WTC11 (cell line): ENCODE measurements at regions not wholly inside any gene's neighbourhood (a gene's known extent, or its start where the extent isn't known, plus 50 kb on each side); places are given as distances from the start of the nearest gene placed in this dataset.
A peak's percentile ranks its signal among the peaks of the same experiment; 100 is the strongest.

Source experiments
- ATAC-seq: fragments of 200-7000 bp; cut with Tn5 transposase; 2 replicates; pipeline ENCODE4 v1.10.0; 2021; ENCODE audit warnings: mild to moderate bottlenecking, moderate library complexity
- CTCF ChIA-PET: fragments of 300-600 bp; sonication (Branson Sonifier 250); formaldehyde crosslinking; loops from one replicate; lab custom pipeline; 2021; ENCODE audit warnings: antibody characterized with exemption; lab: Charles Lee
- POLR2A ChIA-PET: fragments of 350-600 bp; sonication (Branson Sonifier 250); formaldehyde crosslinking; loops from one replicate; lab custom pipeline; 2021; ENCODE audit warnings: antibody characterized with exemption; lab: Charles Lee
- DNase-seq: peaks from one replicate; pipeline ENCODE4 v3.0.0; 2021; ENCODE audit warnings: low spot score
- H3K27ac Mint-ChIP-seq: 2 replicates; pipeline ENCODE4 v1.8.0; 2021; ENCODE audit warnings: mixed read lengths
- H3K27me3 Mint-ChIP-seq: 2 replicates; pipeline ENCODE4 v1.8.0; 2021; ENCODE audit warnings: low read depth, mild to moderate bottlenecking, moderate library complexity, mixed read lengths
- H3K36me3 Mint-ChIP-seq: 2 replicates; pipeline ENCODE4 v1.8.0; 2021; ENCODE audit warnings: mixed read lengths
- H3K4me1 Mint-ChIP-seq: 2 replicates; pipeline ENCODE4 v1.8.0; 2022; ENCODE audit warnings: mixed read lengths
- H3K4me3 Mint-ChIP-seq: 2 replicates; pipeline ENCODE4 v1.8.0; 2021; ENCODE audit warnings: mild to moderate bottlenecking, moderate library complexity, mixed read lengths
- H3K9me3 Mint-ChIP-seq: 2 replicates; pipeline ENCODE4 v1.8.0; 2021; ENCODE audit warnings: mixed read lengths
- ATF2 ChIP-seq: sonication (generic); formaldehyde crosslinking; IDR thresholded peaks from 2 replicates; pipeline ENCODE4 v1.8.1; 2022; ENCODE audit warnings: low read depth, missing genetic modification reagents, borderline replicate concordance
- ATF3 ChIP-seq: sonication (generic); formaldehyde crosslinking; conservative IDR thresholded peaks from 2 replicates; pipeline ENCODE4 v1.8.1; 2022; ENCODE audit warnings: mild to moderate bottlenecking, missing genetic modification reagents
- EMX1 ChIP-seq: fragments of 250-450 bp; sonication (Bioruptor Pico); IDR thresholded peaks from 2 replicates; pipeline ENCODE4 v1.8.0; 2021; ENCODE audit warnings: mild to moderate bottlenecking
- ERG ChIP-seq: fragments of 250-450 bp; sonication (Bioruptor Pico); IDR thresholded peaks from 2 replicates; pipeline ENCODE4 v1.8.0; 2021; ENCODE audit warnings: mild to moderate bottlenecking
- ESRRA ChIP-seq: sonication (generic); formaldehyde crosslinking; IDR thresholded peaks from 2 replicates; pipeline ENCODE4 v1.8.1; 2022; ENCODE audit warnings: mild to moderate bottlenecking, missing genetic modification reagents, borderline replicate concordance
- FOXP1 ChIP-seq: sonication (generic); formaldehyde crosslinking; IDR thresholded peaks from 2 replicates; pipeline ENCODE4 v1.8.0; 2022; ENCODE audit warnings: missing genetic modification reagents, mild to moderate bottlenecking, moderate library complexity, borderline replicate concordance
- GABPB1 ChIP-seq: sonication (generic); formaldehyde crosslinking; IDR thresholded peaks from 2 replicates; pipeline ENCODE4 v1.8.1; 2023; ENCODE audit warnings: mild to moderate bottlenecking, missing genetic modification reagents
- MYBL2 ChIP-seq: sonication (generic); formaldehyde crosslinking; IDR thresholded peaks from 2 replicates; pipeline ENCODE4 v1.8.1; 2023; ENCODE audit warnings: mild to moderate bottlenecking, moderate library complexity, missing genetic modification reagents
- NFATC4 ChIP-seq: fragments of 250-450 bp; sonication (Bioruptor Pico); IDR thresholded peaks from 2 replicates; pipeline ENCODE4 v1.9.0; 2021; ENCODE audit warnings: mild to moderate bottlenecking
- NFE2L1 ChIP-seq: sonication (generic); formaldehyde crosslinking; IDR thresholded peaks from 2 replicates; pipeline ENCODE4 v1.8.1; 2023; ENCODE audit warnings: missing genetic modification reagents
- OVOL2 ChIP-seq: fragments of 250-450 bp; sonication (Bioruptor Pico); IDR thresholded peaks from 2 replicates; pipeline ENCODE4 v1.9.0; 2021; ENCODE audit warnings: mild to moderate bottlenecking, borderline replicate concordance
- PRRX2 ChIP-seq: fragments of 250-450 bp; sonication (Bioruptor Pico); IDR thresholded peaks from 2 replicates; pipeline ENCODE4 v1.8.0; 2021; ENCODE audit warnings: mild to moderate bottlenecking
- STAT6 ChIP-seq: sonication (generic); formaldehyde crosslinking; conservative IDR thresholded peaks from 2 replicates; pipeline ENCODE4 v1.8.1; 2023; ENCODE audit warnings: mild to moderate bottlenecking, low read depth, missing genetic modification reagents, moderate library complexity
- TEAD1 ChIP-seq: sonication (generic); formaldehyde crosslinking; IDR thresholded peaks from 2 replicates; pipeline ENCODE4 v1.8.0; 2022; ENCODE audit warnings: mild to moderate bottlenecking, missing genetic modification reagents
- TEAD4 ChIP-seq: sonication (generic); formaldehyde crosslinking; IDR thresholded peaks from 2 replicates; pipeline ENCODE4 v1.8.0; 2022; ENCODE audit warnings: mild to moderate bottlenecking, missing genetic modification reagents
- ZNF281 ChIP-seq: sonication (generic); formaldehyde crosslinking; IDR thresholded peaks from 2 replicates; pipeline ENCODE4 v1.8.0; 2023; ENCODE audit warnings: mild to moderate bottlenecking, missing genetic modification reagents
- ZNF423 ChIP-seq: fragments of 250-450 bp; sonication (Bioruptor Pico); IDR thresholded peaks from 2 replicates; pipeline ENCODE4 v2.1.2; 2022; ENCODE audit warnings: mild to moderate bottlenecking, moderate library complexity

- TF ChIP-seq ATF2 (CRISPR knock-in tag) (no peak), FOXP1 (CRISPR knock-in tag) (no peak), TEAD1 (CRISPR knock-in tag) (no peak), ESRRA (CRISPR knock-in tag) (no peak), ZNF281 (CRISPR knock-in tag) (no peak), MYBL2 (CRISPR knock-in tag) (no peak)
- TF ChIP-seq, all 79 proteins: peak for 0
These were observed 100.9 kb downstream of the FHDC1 start (continued) for GRCh38 chr4:153036931-153037482.

- H3K27ac Mint-ChIP-seq, result no peak overlapping the region
- H3K27me3 Mint-ChIP-seq, result no peaks in the 10 kb centered on the region
- H3K4me3 Mint-ChIP-seq, result no peak overlapping the region
- H3K36me3 Mint-ChIP-seq, result peaks cover 22% of the 10 kb centered on the region
- no peak for DNase-seq
- no peak for TF ChIP-seq ERG (CRISPR knock-in tag)
- no peak for TF ChIP-seq NFE2L1
- TF ChIP-seq PRRX2 (CRISPR knock-in tag), result no peak
- TF ChIP-seq TEAD4 (CRISPR knock-in tag), result no peak
- no peak for TF ChIP-seq EMX1 (CRISPR knock-in tag)
- TF ChIP-seq ZNF423 (CRISPR knock-in tag), result no peak
- TF ChIP-seq GABPB1 (CRISPR knock-in tag), result no peak
- no peak for TF ChIP-seq ATF3
- ATAC-seq, result peak; percentile 66
- peaks cover 25% of the 10 kb centered on the region for H3K9me3 Mint-ChIP-seq
- POLR2A ChIA-PET, result no interaction called here
- H3K4me1 Mint-ChIP-seq, result peaks cover 18% of the 10 kb centered on the region
- CTCF ChIA-PET, result interaction anchor here (1.0 kb wide), 1 partner anchor 45 kb away, joined by 3 read pairs; no protein-coding TSS in a partner anchor
These were observed 102.6 kb downstream of the FHDC1 start for GRCh38 chr4:153038623-153039311.

- Mint-ChIP-seq H3K4me3 (no peak overlapping the region), H3K9me3 (peaks cover 25% of the 10 kb centered on the region), H3K27ac (no peak overlapping the region; the same call in 1 of the 2 replicates), H3K4me1 (peaks cover 18% of the 10 kb centered on the region), H3K36me3 (peaks cover 22% of the 10 kb centered on the region), H3K27me3 (no peaks in the 10 kb centered on the region)
- TF ChIP-seq OVOL2 (no peak), STAT6 (no peak), NFATC4 (CRISPR knock-in tag) (no peak)
- DNase-seq (no peak), ATAC-seq (no peak)
- CTCF ChIA-PET, result interaction anchor here (1.0 kb wide), 1 partner anchor 44 kb away, joined by 3 read pairs; no protein-coding TSS in a partner anchor
- POLR2A ChIA-PET, result no interaction called here
These were observed 103.5 kb downstream of the FHDC1 start for GRCh38 chr4:153039542-153040185.
